ENCODE measurements at regions not wholly inside any gene's neighbourhood (a gene's known extent, or its start where the extent isn't known, plus 50 kb on each side); places are given as distances from the start of the nearest gene placed in this dataset.
"Not testable (repeated sequence)": the region's sequence is repeated elsewhere in the genome, so short reads cannot be mapped to it uniquely, and the experiment has no call there.

DNA sequence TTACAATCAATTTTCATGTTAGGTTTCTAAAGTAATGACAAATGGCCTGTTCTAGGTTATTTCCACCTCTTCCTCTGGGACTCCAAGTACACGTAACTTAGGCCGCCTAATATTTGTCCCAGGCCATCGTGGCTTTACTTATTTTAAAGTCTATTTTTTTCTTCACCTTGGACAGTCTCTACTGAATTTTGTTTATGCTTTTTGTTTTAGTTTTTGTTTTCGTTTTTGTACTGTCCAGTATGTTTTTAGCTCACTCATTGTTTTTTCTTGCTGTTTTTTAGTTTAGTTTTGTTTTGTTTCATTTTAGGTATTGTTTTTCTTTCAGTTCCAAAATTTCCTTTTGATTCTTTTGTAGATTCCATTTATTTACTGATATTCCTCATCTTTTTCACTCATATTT lies 187.7 kb upstream of the RNPC3 start:
- Histone ChIP-seq H3K4me3 (no peak overlapping the region), H3K4me1 (replicated peaks in 1 of 2) (no peaks in the 10 kb centered on the region), H3K27ac (no peak overlapping the region)
- in situ Hi-C loops (cut with MboI; ENCODE audit: low pct_unique_long_range_greater_than_20kb in 2 of 9, low sequenced_read_pairs in 9 of 9, unreplicated experiment in 9 of 9), result no loop called here
- 36 to 92% (median 83%) methylated on average over 2 to 4 of the region's 4 CpGs for WGBS, 10 experiments
- ATAC-seq (replicated peaks in 6 of 8), result no peak

DNA sequence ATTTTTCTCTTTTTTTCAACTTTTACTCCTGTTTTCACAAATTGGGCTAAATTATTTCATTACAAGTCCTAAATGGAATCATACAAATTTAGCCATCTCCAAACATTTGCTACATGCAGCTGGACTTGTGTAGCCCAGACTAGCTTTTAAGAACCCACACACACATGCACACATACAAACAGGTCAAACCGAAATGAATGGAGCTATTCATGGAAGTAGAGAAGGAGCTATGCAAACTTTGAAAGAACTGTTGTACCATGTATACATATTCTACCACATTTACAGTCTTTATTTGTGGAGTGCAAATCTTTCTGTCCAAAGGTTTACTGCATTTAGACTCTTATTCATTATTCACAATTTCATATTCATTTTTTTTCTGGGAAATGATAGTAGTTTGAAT lies 189.1 kb upstream of the RNPC3 start:
- no peaks in the 10 kb centered on the region for H3K4me1 ChIP-seq (replicated peaks in 1 of 2)
- H3K4me3 ChIP-seq, result no peak overlapping the region
- in situ Hi-C loops (cut with MboI; ENCODE audit: low pct_unique_long_range_greater_than_20kb in 2 of 9, low sequenced_read_pairs in 9 of 9, unreplicated experiment in 9 of 9), result no loop called here
- H3K27ac ChIP-seq, result no peak overlapping the region
- WGBS, 10 experiments, result 0 to 100% (median 45%) methylated on average over 1 of the region's 1 CpG; no CpG with 5 or more reads in 1 of the 10 experiments
- ATAC-seq (replicated peaks in 6 of 8), result peak in 3 of 8 experiments; percentile 94 to 99 (median 97)

DNA sequence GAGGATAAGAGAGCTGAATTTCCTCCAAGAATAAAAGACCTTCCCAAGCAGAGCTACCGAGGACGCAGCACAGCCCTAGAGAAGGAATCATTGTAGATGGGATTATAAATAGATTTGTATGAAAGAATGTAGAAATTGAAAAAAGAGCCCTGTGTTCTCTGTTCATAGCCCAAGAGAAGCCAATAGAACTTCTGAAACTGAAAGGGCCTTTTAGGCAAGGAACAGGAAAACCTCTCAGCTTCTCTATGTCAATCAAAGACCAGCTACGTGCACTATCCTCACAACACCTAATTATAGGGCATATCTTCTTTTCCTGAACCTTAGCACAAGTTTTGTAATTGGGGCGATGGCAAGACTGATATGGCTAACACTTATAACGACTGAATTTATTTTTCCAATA lies 192.4 kb upstream of the RNPC3 start:
- 18 to 94% (median 85%) methylated on average over 2 to 5 of the region's 5 CpGs for WGBS, 10 experiments
- no peak overlapping the region for H3K4me3 ChIP-seq
- in situ Hi-C loops (cut with MboI; ENCODE audit: low pct_unique_long_range_greater_than_20kb in 2 of 9, low sequenced_read_pairs in 9 of 9, unreplicated experiment in 9 of 9), result no loop called here
- ATAC-seq (replicated peaks in 6 of 8), result no peak
- H3K27ac ChIP-seq, result no peak overlapping the region
- no peaks in the 10 kb centered on the region for H3K4me1 ChIP-seq (replicated peaks in 1 of 2)

DNA sequence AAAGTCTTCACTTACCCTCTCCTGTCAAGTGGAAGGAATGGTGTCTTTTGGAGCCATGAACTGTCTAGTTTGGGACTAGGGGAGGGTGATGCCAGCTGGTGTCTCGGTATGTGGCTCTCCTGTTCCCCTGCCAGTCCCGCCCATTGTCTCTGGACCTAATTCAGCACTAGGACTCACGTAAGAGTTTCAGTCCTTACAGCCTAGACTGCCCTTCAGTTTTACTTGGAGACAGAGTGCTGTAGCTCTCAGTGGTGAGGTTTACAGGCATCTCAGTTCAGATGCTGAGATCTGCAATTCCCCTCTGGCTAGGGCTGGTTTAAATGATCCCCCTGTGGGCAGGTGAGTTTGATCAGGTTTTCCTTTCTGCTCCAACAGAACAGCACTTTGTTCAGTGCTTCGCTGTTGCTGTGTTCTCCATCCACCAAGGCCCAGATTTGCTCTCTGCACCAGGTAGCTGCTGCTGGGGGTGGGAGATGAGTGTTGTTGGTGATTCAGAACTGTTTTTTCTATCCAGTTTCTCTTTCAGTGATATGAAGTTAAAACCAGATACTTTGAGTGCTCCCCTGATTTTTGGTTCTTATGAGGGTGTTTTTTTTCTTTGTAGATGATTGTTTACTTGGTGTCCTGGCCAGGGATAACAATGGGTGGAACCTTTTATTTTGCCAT lies 198.3 kb upstream of the RNPC3 start:
- in situ Hi-C loops (cut with MboI; ENCODE audit: low pct_unique_long_range_greater_than_20kb in 2 of 9, low sequenced_read_pairs in 9 of 9, unreplicated experiment in 9 of 9), result no loop called here
- Histone ChIP-seq H3K4me3 (no peak overlapping the region), H3K27ac (no peak overlapping the region), H3K4me1 (replicated peaks in 1 of 2) (no peaks in the 10 kb centered on the region)
- 60 to 92% (median 79%) methylated on average over 1 to 4 of the region's 4 CpGs; no CpG with 5 or more reads in 4 of the 10 experiments for WGBS, 10 experiments
- no peak for ATAC-seq (replicated peaks in 6 of 8)

DNA sequence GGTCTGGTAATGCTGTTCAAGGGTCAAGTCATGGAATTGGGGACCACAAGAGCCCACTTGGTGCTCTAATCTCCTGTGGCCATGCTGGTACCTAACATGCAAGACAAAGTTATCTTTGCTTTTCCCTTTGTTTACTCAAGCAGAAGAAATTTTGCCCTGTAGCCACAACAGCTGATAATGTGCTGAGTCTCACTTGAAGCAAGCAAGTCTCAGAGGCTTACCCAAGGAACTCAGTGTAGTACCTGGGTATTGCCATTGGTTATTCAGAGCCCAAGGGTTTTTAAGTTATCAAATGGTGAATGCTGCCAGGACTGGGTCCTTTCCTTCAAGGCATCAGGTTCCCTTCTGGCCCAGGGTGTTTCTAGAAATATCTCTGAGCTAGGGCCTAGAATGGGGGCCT lies 198.9 kb upstream of the RNPC3 start:
- in situ Hi-C loops (cut with MboI; ENCODE audit: low pct_unique_long_range_greater_than_20kb in 2 of 9, low sequenced_read_pairs in 9 of 9, unreplicated experiment in 9 of 9), result no loop called here
- H3K4me3 ChIP-seq, result no peak overlapping the region
- H3K4me1 ChIP-seq (replicated peaks in 1 of 2), result no peaks in the 10 kb centered on the region
- H3K27ac ChIP-seq, result no peak overlapping the region
- ATAC-seq (replicated peaks in 6 of 8), result no peak

DNA sequence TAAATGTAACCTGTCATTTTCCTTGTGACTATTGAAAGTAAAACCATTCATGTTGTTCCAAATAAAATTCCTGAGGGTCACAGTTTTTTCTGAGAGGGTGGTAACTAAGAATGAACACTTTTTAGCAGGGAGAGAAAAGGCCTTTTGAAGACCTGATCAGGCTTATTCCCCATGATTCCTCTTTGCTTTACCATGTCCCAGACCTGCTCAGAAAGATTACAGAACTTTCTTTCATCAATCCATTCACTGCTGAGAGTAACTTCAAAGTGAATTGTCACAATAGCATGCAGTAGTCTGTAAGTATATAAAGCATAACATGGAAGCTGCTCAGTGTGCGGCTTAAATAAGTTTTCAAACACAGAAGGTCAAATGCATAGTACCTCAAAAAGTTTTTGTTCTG lies 201.5 kb upstream of the COL11A1 start:
- in situ Hi-C loops (cut with MboI; ENCODE audit: low pct_unique_long_range_greater_than_20kb in 2 of 9, low sequenced_read_pairs in 9 of 9, unreplicated experiment in 9 of 9), result no loop called here
- Histone ChIP-seq H3K4me1 (replicated peaks in 1 of 2) (no peaks in the 10 kb centered on the region), H3K27ac (no peak overlapping the region), H3K4me3 (no peak overlapping the region)
- WGBS, 10 experiments, result 58 to 100% (median 100%) methylated on average over 1 of the region's 1 CpG; no CpG with 5 or more reads in 3 of the 10 experiments
- no peak for ATAC-seq (replicated peaks in 6 of 8)

DNA sequence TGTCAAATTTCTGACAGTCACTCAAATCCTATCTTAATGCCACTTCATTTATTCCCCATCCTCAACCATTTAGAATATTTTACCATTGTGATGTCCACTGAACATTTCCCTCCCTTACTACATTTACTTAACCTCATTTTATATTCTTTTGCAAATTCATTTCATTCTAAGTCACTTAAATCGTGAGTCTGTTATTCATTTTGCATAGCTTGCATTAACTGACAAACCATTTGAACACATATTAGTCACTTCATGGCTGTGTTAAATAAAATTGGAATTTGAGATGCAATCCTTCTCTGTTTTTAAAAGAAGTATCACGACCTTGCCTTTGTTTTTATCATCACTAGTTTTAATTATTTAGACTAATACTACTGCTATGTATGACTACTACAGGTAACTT lies 199.4 kb upstream of the COL11A1 start:
- H3K4me3 ChIP-seq, result no peak overlapping the region
- H3K27ac ChIP-seq, result no peak overlapping the region
- 0 to 92% (median 67%) methylated on average over 1 to 2 of the region's 2 CpGs for WGBS, 10 experiments
- in situ Hi-C loops (cut with MboI; ENCODE audit: low pct_unique_long_range_greater_than_20kb in 2 of 9, low sequenced_read_pairs in 9 of 9, unreplicated experiment in 9 of 9), result no loop called here
- peak in 1 of 8 experiments; percentile 27 for ATAC-seq (replicated peaks in 6 of 8)
- no peaks in the 10 kb centered on the region for H3K4me1 ChIP-seq (replicated peaks in 1 of 2)

DNA sequence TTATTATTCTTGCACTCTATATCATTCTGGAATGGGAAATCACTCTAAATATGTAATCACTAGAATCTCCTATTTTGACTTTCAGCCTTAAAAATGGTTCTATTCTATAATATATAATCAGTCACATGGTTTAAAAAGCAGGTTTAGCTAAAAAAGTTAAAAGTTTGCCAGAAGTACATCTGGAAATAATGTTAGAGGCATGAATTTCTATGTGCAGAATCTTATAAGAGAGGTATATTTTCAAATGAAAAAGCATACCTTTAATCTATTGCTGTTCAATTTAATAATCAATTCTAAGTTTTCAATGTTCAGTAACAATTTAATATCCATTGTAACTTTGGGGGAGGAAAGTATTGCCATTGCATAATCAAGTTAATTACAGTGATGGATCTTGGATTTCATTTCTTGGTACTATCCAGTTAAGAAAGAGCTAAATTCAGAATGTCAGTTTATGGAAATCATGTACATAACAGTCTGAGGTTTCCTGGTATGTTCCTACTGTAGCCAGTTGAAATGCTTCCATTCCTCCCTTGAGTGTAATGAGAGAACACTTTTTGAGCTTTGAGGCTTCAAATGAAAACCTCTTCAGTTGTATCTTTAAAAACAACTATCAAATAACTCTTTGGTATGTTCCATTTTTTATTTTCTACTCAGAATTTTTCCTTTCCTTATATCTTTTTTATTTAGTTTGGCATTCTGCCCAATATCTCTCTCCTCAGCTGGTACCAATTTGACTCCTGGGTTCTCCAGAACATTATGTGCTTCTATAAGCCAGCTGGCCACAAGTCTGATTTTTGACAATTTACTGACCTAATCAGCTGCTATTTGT lies 175.7 kb upstream of the COL11A1 start:
- no peak overlapping the region for H3K4me3 ChIP-seq
- peak in 3 of 8 experiments; percentile 70 to 89 (median 78) for ATAC-seq (replicated peaks in 6 of 8)
- H3K27ac ChIP-seq, result no peak overlapping the region
- no peaks in the 10 kb centered on the region for H3K4me1 ChIP-seq (replicated peaks in 1 of 2)
- in situ Hi-C loops (cut with MboI; ENCODE audit: low pct_unique_long_range_greater_than_20kb in 2 of 9, low sequenced_read_pairs in 9 of 9, unreplicated experiment in 9 of 9), result no loop called here

DNA sequence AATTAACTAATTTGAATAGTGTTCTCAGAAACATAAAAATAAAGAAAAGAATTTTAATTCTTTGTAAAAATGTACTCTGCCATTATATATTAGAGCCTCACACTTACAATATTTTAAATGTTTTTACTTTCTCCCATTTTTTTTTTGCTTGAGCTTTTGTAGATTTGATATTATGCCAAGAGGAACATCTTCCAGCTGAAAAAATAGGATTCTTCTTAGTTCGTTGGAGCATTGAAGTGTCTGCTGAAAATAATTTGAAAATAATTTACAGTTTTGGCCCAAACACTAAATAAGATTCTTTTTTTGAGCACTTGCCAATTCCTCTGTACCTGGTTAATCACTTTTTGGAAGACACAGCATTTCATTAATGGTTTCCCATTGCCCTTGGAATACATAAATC lies 175.0 kb upstream of the COL11A1 start:
- H3K4me3 ChIP-seq, result no peak overlapping the region
- in situ Hi-C loops (cut with MboI; ENCODE audit: low pct_unique_long_range_greater_than_20kb in 2 of 9, low sequenced_read_pairs in 9 of 9, unreplicated experiment in 9 of 9), result no loop called here
- H3K27ac ChIP-seq, result no peak overlapping the region
- WGBS, 10 experiments, result 0 to 100% (median 63%) methylated on average over 1 of the region's 1 CpG
- no peaks in the 10 kb centered on the region for H3K4me1 ChIP-seq (replicated peaks in 1 of 2)
- ATAC-seq (replicated peaks in 6 of 8), result no peak

DNA sequence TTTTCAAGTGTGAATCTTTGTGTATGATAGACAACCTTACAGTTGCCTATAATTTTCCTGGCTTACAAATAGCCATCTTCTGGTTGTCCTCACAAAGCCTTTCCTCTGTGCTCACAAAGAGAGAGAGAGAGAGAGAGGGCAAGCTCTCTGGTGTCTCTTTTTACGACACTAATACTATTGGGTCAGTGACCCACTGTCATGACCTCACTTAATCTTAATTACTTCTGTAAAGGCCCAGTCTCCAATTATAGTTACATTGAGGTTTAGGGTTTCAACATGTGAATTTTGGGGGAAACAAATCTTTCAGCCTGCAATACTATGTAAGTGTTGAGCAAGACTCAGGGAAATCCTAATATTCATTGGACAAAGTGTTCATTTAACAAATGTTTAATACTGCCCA lies 167.4 kb upstream of the COL11A1 start:
- in situ Hi-C loops (cut with MboI; ENCODE audit: low pct_unique_long_range_greater_than_20kb in 2 of 9, low sequenced_read_pairs in 9 of 9, unreplicated experiment in 9 of 9), result no loop called here
- H3K4me1 ChIP-seq (replicated peaks in 1 of 2), result no peaks in the 10 kb centered on the region
- 10 to 80% (median 20%) methylated on average over 1 of the region's 1 CpG; no CpG with 5 or more reads in 5 of the 10 experiments for WGBS, 10 experiments
- ATAC-seq (replicated peaks in 6 of 8), result no peak
- H3K4me3 ChIP-seq, result no peak overlapping the region
- no peak overlapping the region for H3K27ac ChIP-seq

DNA sequence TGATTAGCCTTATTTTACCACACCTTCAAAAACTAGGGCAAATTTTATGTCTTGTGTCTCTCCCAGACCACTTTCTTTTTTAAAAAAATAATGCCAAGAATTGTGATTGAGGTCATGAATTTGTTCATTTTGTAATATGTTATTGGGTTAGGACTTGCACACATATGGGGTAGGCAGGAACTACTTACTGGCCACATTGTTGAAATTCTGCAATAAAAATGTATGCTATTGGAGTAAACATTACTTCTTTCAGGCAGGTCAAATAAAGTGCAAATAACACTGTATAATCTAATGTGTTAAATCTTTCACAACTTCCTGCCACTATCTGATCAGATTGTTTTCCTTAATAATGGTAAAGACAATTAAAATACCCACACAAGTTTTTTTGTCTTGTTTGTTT lies 166.6 kb upstream of the COL11A1 start:
- Histone ChIP-seq H3K27ac (no peak overlapping the region), H3K4me1 (replicated peaks in 1 of 2) (no peaks in the 10 kb centered on the region), H3K4me3 (no peak overlapping the region)
- in situ Hi-C loops (cut with MboI; ENCODE audit: low pct_unique_long_range_greater_than_20kb in 2 of 9, low sequenced_read_pairs in 9 of 9, unreplicated experiment in 9 of 9), result no loop called here
- peak in 1 of 8 experiments; percentile 57 for ATAC-seq (replicated peaks in 6 of 8)

DNA sequence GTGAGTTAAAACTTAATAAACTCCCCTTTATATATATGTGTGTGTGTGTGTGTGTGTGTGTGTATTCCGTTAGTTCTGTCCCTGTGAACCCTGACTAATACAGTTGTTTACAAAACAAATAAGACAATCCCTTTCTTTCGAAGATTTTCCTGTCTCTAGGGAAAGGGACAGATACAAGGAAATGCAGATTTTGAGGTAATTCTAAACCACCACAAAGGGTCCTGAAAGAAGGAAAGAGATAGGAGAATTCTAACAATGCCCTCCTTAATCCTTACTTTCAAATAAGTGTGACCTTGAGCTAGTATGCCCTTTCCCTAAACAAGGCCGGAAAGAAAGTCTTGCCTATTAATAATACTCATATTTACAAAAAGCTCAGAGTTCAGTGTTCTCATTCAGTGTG lies 164.8 kb upstream of the COL11A1 start:
- Histone ChIP-seq H3K27ac (no peak overlapping the region), H3K4me3 (no peak overlapping the region), H3K4me1 (replicated peaks in 1 of 2) (no peaks in the 10 kb centered on the region)
- in situ Hi-C loops (cut with MboI; ENCODE audit: low pct_unique_long_range_greater_than_20kb in 2 of 9, low sequenced_read_pairs in 9 of 9, unreplicated experiment in 9 of 9), result no loop called here
- ATAC-seq (replicated peaks in 6 of 8), result no peak
- 20 to 100% (median 75%) methylated on average over 1 to 3 of the region's 3 CpGs; no CpG with 5 or more reads in 3 of the 10 experiments for WGBS, 10 experiments

DNA sequence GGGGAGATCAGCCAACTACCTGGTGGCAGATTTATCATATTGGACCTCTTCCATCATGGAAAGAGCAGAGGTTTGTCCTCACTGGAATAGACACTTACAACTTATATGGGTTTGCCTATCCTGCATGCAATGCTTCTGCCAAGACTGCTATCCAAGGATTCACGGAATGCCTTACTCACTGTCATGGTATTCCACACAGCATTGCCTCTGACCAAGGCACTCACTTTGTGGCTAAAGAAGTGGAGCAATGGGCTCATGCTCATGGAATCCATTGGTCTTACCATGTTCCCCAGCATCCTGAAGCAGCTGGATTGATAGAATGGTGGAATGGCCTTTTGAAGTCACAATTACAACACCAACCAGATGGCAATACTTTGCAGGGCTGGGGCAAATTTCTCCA lies 163.1 kb upstream of the COL11A1 start:
- H3K4me3 ChIP-seq; ATAC-seq (replicated peaks in 6 of 8); in situ Hi-C loops (cut with MboI; ENCODE audit: low pct_unique_long_range_greater_than_20kb in 2 of 9, low sequenced_read_pairs in 9 of 9, unreplicated experiment in 9 of 9); H3K27ac ChIP-seq; H3K4me1 ChIP-seq (replicated peaks in 1 of 2): not testable (repeated sequence)
- 33 to 100% (median 89%) methylated on average over 1 of the region's 1 CpG; no CpG with 5 or more reads in 3 of the 10 experiments for WGBS, 10 experiments

DNA sequence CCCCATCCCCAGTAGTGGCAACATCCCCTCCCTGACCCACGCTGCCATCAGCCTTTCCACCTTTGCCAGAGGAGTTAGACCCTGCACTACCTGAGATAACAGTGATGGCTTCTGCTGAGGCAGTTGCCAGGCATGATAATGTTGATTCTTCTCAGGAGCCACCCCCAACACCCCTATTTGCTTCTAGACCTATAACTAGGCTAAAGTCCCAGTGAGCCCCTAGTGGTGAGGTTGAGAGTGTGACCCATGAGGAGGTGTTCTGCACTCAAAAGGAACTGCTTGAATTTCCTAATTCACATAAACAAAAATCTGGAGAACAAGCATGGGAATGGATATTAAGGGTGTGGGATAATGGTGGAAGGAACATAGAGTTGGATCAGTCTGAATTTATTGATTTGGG lies 159.6 kb upstream of the COL11A1 start:
- no peak for ATAC-seq (replicated peaks in 6 of 8)
- in situ Hi-C loops (cut with MboI; ENCODE audit: low pct_unique_long_range_greater_than_20kb in 2 of 9, low sequenced_read_pairs in 9 of 9, unreplicated experiment in 9 of 9), result no loop called here
- Histone ChIP-seq H3K27ac (no peak overlapping the region), H3K4me1 (replicated peaks in 1 of 2) (no peaks in the 10 kb centered on the region), H3K4me3 (no peak overlapping the region)
- 80 to 100% (median 100%) methylated on average over 1 of the region's 1 CpG; no CpG with 5 or more reads in 7 of the 10 experiments for WGBS, 10 experiments
